HG03039 (cell line): ENCODE measurements at regions not wholly inside any gene's neighbourhood (a gene's known extent, or its start where the extent isn't known, plus 50 kb on each side); places are given as distances from the start of the nearest gene placed in this dataset.
"Not testable (repeated sequence)": the region's sequence is repeated elsewhere in the genome, so short reads cannot be mapped to it uniquely, and the experiment has no call there.

Experiments
- ATAC-seq: cut with Tn5 transposase; IDR thresholded peaks from one replicate; pipeline ENCODE4 v1.9.1; 2021; ENCODE audit warnings: mild to moderate bottlenecking, moderate library complexity; ENCODE audit not compliant: unreplicated experiment

DNA sequence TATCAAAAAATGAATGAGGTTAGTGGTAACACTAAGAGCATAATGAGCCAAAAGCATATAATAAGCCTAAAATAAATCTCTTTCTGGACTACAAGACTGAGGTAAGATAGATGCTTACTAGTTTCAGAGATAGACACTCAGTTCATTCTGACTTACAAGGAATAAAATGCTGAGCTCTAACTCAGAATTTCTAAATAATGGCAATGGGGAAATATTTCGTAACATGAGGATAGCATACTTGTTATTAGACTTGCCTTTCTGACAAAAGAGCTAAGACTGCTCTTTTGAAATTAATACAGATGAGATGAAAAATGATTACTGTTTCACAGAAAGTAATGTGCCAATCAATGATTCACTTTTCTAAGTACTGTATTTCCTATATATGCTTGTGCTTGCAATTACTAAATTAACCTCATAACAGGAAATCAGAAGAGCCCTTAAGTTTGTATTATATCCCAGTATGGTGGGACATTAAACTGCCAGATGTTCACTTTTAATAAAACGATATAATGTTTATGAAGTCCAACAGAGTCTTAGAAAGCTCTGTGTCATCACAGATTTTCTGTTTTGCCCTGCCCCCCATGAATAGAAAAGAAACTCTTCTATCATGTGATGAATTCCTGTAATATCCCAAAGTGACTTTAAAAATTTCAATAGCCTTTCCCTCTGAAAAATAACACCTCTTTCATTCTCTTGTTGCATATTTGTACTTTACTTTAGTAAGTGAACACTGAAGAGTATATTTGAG lies 2771.0 kb upstream of the PCDH20 start:
- ATAC-seq = no peak

DNA sequence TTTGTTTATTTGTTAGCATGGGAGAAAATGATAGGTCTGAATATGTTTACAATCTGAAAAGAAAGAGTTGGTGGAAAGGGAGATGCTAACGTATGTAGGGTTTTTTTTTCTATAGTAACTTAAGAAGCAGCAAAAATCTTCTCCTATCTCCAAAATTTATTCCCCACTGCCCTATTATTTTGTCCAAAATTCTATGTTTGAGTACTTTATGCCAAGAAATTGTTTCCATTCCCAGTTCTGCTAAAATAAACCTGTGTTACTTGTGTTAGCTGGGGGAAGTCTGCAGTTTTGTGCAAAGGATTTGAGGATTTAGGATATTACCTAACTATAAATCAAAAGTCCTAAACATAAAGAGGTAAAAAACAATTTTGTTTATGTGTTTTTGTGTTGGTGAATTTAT lies 2770.4 kb upstream of the PCDH20 start:
- no peak for ATAC-seq

DNA sequence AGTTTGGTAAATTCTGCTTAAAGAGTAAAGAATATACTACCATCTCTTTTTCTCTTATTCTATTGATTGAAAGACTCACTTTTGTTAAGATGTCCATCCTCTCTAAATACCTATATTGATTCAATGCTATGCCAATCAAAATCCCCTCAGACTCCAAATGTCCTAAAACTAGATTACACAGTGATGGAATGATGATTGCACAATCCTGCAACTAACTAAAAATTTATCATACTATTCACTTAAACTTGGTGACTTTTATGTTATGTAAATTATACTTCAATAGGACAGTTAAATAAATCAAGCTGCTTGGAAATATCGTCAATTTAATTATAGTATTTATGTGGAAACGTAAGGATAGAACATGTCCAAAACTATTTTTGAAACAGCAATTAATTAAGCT lies 2765.1 kb upstream of the PCDH20 start:
- no peak for ATAC-seq

DNA sequence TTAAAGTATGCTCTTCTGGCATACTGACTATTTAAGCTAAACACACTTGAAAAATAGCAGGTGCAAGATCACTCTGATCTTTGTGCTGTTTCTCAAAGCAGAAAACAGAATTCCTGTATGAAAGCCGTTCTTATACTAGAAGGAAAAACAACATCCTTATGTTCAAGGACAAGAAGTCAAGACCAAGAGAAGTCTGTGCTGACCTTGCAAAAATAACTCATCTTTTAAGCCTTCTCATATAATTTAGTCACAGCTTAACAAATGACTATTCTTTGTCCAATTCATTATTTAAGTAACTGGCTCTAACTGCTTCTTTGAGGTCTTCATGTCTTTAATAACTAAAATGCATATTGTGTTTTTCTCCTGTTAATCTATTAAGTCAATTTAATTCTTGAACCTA lies 2750.2 kb upstream of the PCDH20 start:
- no peak for ATAC-seq

DNA sequence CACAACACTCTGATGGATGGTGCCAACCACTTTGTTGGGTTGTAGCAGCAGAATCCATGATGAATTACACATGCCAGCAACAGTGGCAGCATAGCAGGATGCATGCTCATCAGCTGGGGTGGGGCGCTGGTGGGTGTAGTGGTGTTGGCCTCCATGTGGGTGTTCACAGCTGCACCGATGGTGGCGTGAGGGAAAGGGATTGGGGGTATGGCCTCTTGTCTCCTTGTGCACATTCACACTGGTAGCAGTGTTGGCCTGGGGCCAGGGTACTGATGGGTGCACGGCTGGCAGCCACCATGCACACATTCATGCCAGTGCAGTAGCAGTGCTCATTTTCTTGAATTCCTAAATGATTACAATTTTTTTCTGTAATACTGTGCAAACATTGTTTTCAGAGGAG lies 2748.8 kb upstream of the PCDH20 start:
- no peak for ATAC-seq

DNA sequence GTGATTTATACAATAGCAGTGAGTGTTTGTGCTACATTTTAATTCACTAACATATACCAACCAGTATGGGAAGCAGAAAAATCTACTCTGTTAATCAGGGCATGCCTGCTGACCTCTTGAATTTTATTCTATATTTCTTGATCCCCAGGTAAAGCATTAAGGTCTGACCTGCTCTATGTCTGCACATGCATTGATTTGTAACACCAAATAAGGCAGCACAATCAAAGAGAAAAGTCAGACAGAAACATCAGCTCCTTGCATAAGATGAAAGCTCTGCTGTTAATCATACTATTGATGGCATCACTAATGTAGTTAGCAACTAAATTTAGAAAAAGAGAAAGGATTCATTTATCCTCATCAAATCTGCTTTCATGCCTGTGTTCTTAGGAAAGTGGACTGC lies 2744.8 kb upstream of the PCDH20 start:
- no peak for ATAC-seq

DNA sequence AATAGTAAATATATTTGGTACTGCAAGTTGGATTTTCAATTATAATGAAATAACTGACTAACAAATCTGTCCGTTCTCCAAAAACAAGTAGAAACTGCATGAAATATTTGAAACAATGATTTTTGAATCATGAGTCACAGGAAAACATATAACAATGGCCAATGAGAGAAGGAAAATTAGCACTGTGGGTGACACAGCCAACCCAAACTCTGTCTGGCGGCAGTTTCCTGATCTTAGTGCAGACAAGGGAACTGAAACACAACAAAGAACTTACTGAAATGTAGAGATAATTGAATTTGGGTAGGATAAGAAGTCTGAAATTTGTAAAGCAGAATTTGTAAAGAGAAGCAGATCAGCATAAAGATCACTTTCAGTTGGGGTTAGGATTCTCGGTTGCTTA lies 2743.3 kb upstream of the PCDH20 start:
- ATAC-seq = no peak

DNA sequence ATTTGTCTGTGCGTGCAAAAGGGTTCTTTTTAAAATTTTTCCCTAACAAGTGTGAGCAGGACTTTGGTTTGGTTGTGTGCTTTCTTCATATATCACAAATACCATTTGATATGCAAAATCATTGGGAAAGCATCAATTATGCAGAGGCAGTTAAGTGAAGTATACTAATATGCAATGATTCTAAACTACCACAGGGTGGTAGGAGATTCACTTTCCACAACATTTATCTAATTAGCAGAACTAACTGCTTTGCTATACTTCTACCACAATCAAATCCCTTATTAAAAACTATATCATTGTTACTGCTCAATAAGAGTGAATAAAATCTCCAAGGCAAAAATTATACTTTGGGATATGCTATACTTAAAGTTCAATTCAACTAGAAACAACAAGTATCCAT lies 2738.9 kb upstream of the PCDH20 start:
- no peak for ATAC-seq

DNA sequence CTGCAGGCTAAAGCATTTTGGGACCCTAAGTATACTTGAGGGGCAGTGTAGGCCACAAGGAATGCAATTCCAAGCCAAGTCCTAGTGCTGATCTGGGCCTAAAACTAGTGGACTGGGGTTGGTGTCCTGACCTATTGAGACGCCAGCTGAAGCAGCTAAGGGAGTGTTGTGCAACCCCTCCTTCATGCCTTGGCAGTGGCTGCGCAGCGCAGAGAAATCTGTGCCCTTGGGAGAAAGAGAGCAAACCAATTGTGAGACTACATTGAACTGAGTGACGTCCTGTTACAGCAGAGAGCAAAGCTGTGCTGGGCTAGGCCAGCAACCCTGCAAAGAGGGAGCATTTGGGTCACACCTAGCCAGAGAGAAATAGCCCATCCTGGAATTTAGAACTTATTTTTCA lies 2715.0 kb upstream of the PCDH20 start:
- no peak for ATAC-seq

DNA sequence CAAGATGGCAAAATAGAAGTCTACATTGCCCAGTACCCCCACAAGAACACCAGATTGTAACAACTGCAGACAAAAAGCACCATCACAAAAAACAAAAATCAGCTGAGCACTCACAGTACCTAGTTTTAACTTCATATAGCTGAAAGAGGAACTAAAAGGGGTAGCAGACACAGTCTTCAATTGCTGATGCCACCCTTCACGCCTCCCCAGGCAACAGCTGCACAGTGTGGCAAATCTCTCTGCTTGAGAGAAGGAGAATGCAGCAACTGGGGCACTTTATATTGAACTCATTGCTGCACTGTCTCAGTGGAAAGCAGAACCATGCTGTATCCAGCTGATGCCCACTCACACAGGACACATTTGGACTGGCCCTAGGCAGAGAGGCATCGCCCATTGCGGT lies 2714.5 kb upstream of the PCDH20 start:
- no peak for ATAC-seq

DNA sequence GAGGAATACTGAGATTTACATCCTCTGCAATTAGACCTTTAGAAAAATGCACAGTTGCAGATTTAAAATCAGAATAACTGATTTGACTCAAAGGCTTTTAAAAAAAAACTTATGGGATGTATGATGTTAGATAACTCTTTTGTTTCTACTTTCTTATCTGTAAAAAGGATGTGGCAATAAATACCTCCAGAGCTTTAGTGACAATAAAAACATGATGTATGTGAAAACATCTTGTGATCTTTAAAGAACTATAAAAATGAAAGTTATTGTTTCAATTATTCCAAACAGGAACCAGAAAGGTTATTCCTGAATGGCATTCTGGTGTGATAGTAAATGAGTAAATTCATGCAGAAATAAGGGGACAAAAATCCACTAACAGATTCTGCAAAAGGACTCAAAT lies 2712.2 kb upstream of the PCDH20 start:
- ATAC-seq = no peak

DNA sequence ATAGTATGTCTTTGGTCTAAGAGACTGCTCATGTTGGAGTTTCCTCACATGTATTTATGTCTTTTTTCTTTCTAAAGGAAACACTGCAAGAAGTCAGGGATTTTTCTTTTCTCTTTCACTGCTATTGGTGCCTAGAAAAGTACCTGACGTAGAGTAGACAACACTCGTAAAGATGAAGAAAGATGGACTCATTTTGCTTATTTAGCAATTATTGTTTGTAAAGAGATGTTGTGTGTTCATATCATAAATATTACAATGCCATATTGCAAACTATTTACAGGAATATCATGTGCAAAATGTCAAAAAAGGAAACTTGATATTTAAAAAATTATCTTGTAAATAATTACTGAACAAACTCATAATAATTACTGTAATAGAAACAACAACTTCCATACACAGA lies 2711.5 kb upstream of the PCDH20 start:
- ATAC-seq = no peak

DNA sequence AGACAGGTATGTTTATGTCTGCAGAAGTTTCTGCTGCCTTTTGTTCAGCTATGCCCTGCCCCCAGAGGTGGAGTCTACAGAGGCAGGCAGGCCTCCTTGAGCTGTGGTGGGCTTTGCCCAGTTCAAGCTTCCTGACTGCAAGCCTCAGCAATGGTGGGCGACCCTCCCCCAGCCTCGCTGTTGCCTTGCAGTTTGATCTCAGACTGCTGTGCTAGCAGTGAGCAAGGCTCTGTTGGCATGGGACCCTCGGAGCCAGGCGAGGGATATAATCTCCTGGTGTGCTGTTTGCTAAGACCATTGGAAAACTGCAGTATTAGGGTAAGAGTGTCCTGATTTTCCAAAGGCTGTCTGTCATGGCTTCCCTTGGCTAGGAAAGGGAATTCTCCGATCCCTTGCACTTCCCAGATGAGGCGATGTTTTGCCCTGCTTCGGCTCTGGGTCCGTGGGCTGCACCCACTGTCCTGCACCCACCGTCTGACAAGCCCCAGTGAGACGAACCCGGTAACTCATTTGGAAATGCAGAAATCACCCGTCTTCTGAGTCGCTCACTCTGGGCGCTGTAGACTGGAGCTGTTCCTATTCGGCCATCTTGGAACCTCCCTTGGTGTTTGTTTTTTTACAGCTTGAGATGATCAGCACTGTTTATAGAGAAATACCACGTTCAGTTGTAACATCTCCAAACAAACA lies 2705.5 kb upstream of the PCDH20 start:
- not testable (repeated sequence) for ATAC-seq

DNA sequence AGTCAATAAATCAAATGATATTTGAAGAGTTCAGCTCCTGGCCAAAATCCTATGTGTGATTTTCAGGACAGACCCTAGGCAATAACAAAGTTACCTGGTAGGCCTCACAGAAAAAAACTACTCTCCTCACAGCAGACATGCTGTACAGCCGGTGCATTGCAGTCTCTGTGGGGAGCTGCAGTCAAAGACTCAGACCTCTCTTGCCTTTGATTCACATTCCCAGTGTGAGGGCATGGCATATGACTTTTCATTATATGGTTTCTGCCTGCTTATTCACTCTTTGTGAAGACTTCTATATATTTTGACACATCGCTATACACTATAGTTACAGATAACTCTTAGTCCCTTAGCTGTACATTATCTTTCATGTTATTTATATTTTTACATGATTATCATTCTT lies 2684.3 kb upstream of the PCDH20 start:
- ATAC-seq = no peak

DNA sequence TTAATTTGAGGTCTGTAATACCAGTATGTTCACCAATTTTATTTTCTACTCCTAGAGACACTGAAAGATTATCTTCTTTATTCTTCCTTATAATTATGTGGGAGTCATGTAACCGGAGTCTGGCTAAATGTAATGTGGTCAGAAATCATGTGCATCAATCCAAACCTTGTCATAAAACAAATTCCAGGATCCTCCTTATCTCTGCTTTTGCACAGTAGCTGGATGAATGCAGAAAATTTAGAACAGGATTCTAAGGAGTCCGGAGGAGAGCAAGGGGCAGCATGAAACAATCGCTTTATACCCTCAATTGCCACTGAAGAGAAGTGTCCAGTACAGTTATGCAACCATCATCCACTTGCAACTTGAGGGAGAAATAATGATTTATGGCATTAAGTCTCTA lies 2674.7 kb upstream of the PCDH20 start:
- ATAC-seq = no peak

DNA sequence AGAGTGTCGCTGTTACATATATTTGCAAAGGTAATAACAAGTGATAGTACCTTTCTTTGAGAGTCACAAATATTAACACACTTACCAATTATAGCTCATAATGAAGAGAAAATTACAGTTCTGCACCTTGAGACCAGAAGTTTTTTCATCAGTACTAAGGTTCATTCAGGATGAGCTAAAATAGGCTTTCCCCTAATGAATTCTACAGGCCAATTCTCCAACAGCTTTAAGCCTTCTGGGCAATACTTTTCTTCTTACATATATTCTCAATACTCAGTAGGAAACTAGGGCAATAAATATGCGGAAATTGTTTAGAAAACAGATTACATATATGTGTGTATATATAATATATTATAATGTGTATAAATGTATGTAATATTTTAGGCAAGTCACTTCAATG lies 2672.8 kb upstream of the PCDH20 start:
- no peak for ATAC-seq

DNA sequence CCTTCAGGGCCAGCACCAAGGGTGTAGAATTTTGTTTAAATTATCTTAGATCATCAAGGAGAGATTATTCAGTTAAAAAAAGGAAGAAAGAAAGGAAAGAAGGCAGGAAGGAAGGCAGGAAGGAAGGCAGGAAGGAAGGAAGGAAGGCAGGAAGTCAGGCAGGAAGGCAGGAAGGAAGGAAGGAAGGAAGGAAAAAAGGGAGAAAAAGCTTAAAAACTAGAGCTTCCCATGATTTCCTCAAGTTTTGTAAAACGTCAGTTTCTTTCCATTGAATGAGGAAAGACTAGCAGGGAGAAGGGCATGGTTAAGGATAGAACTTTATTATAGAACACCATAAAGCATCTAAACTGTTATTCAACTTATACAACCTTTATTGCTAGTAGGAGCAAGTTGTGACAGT lies 2672.0 kb upstream of the PCDH20 start:
- ATAC-seq = no peak

DNA sequence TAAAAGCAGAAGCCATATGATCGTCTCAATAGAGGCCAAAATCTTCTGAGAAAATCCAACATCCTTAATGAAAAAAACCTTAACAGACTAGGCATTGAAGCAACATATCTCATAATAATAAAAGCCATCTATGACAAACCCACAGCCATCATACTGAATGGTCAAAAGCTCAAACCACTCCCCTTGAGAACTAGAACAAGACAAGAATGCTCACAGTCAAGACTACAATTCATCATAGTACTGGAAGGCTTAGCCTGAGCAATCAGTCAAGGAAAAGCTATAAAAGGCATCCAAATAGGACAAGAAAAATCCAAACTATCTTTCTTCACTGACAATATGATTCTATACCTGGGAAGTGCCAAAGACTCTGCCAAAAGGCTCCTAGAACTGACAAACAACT lies 2668.2 kb upstream of the PCDH20 start:
- no peak for ATAC-seq

DNA sequence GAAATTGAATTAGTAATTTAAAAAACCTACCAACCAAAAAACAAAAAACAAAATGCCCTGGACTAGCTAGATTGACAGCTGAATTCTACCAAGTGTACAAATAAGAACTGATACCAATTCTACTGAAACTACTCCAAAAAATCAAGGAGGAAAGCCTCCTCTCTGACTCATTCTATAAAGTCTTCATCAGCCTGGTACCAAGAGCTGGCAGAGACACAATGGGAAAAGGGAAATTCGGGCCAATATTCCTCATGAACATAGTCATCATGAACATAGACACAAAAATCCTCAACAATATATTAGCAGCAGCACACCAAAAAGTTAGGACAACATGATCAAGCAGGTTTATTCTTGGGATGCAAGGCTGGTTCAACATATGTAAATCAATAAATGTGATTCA lies 2667.7 kb upstream of the PCDH20 start:
- ATAC-seq = no peak

DNA sequence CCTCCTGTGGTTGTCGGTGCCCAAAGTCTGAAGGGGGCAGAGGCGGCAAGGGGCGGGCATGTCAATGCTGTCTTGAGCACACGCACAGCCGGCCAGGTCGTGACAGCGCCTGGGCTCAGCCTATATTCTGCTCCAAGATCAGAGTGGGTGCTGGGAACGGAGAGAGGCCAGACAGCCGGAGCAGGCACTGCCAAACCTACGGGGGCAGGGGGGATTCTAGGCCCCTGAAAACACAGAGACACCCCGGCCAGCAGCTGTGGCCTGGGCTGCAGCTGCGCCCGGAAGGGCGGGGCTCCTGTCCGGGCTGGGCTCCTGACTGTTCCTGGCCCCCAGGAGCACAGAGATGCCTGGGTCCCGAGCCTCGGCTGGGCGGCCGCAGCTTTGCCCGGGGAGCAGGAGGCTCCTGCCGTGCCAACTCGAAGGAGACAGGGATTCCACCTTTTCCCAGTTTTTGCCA lies 2662.9 kb upstream of the PCDH20 start:
- no peak for ATAC-seq

DNA sequence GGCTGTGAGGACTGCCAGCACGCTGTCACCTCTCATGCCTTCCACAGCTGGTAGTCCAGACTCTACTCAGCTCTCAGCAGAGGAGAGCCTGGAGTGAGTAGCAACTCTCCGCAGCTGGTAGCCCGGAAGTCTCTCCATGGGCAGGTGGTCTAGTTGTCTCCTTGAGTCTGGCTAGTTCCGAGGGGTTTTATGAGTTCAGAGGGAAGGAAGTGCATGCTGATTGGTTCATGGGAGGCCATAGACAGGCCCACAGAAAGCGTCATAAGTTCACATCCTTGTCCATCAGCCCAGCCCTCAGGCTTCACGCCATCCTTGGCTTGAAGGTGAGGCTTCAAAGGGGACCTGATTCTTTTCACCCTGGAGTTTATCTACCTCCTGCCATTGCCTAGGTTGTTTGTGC lies 2662.4 kb upstream of the PCDH20 start:
- no peak for ATAC-seq

DNA sequence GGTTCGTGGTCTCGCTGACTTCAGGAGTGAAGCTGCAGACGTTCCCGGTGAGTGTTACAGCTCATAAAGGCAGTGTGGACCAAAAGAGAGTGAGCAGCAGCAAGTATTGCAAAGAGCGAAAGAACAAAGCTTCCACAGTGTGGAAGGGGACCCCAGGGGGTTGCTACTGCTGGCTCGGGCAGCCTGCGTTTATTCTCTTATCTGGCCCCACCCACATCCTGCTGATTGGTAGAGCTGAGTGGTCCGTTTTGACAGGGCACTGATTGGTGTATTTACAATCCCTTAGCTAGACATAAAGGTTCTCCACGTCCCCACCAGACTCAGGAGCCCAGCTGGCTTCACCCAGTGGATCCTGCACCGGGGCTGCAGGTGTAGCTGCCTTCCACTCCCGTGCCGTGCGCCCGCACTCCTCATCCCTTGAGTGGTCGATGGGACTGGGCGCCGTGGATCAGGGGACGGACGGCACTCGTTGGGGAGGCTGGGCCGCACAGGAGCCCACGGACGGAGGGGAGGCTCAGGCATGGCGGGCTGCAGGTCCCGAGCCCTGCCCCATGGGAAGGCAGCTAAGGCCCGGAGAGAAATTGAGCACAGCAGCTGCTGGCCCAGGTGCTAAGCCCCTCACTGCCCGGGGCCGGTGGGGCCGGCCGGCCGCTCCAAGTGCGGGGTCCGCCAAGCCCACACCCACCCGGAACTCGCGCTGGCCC lies 2661.6 kb upstream of the PCDH20 start:
- not testable (repeated sequence) for ATAC-seq
